Choroid plexus epithelial cell (primary cell): ENCODE measurements at regions not wholly inside any gene's neighbourhood (a gene's known extent, or its start where the extent isn't known, plus 50 kb on each side); places are given as distances from the start of the nearest gene placed in this dataset.

Experiments
- DNase-seq: peaks from one replicate; pipeline ENCODE4 v3.0.0-alpha.2; 2010; ENCODE audit warnings: low read depth
- H3K4me3 ChIP-seq: 2 replicates; pipeline ENCODE4 v1.5.1; 2011; ENCODE audit warnings: low read depth, mild to moderate bottlenecking, control low read depth, low read length, moderate library complexity
- CTCF ChIP-seq: conservative IDR thresholded peaks from 2 replicates; pipeline ENCODE4 v1.5.1; 2011; ENCODE audit warnings: low read depth, mild to moderate bottlenecking, control low read depth, inconsistent platforms, low read length, moderate library complexity

- no peak overlapping the region for H3K4me3 ChIP-seq
- DNase-seq: no peak
- no peak for TF ChIP-seq CTCF
Measured at GRCh38 chr1:57879700-57880099, 455.8 kb upstream of the DAB1 start.

GRCh38 chr1:57874418-57874877 lies 450.6 kb upstream of the DAB1 start:
- H3K4me3 ChIP-seq: no peak overlapping the region
- DNase-seq: no peak
- no peak for TF ChIP-seq CTCF

- H3K4me3 ChIP-seq: no peak overlapping the region
- no peak for TF ChIP-seq CTCF
Measured at GRCh38 chr1:57872913-57873312, 449.1 kb upstream of the DAB1 start.

GRCh38 chr1:57868908-57869307 lies 445.0 kb upstream of the DAB1 start:
- TF ChIP-seq CTCF: no peak
- H3K4me3 ChIP-seq: no peak overlapping the region
- no peak for DNase-seq

More at GRCh38 chr1:57872913-57873312, 449.1 kb upstream of the DAB1 start:
- DNase-seq: no peak

- TF ChIP-seq CTCF: no peak
- no peak for DNase-seq
- H3K4me3 ChIP-seq: no peak overlapping the region
Measured at GRCh38 chr1:57868239-57868638, 444.4 kb upstream of the DAB1 start.

GRCh38 chr1:57866998-57867397 lies 443.1 kb upstream of the DAB1 start:
- no peak overlapping the region for H3K4me3 ChIP-seq
- no peak for DNase-seq
- no peak for TF ChIP-seq CTCF

- TF ChIP-seq CTCF: no peak
- no peak overlapping the region for H3K4me3 ChIP-seq
- no peak for DNase-seq
Measured at GRCh38 chr1:57860931-57861565, 437.2 kb upstream of the DAB1 start.
